Panc1 (cell line): ENCODE measurements at regions not wholly inside any gene's neighbourhood (a gene's known extent, or its start where the extent isn't known, plus 50 kb on each side); places are given as distances from the start of the nearest gene placed in this dataset.

Experiments
- POLR2AphosphoS5 ChIP-seq: IDR thresholded peaks from 2 replicates; pipeline ENCODE4 v1.6.1; 2012; ENCODE audit warnings: mild to moderate bottlenecking, low read depth, low read length, moderate library complexity
- TF ChIP-seq, protein P1 (sequence below): fragments of 450-650 bp; IDR thresholded peaks from 2 replicates; pipeline ENCODE4 v1.5.1; 2017; ENCODE audit warnings: mild to moderate bottlenecking

DNA sequence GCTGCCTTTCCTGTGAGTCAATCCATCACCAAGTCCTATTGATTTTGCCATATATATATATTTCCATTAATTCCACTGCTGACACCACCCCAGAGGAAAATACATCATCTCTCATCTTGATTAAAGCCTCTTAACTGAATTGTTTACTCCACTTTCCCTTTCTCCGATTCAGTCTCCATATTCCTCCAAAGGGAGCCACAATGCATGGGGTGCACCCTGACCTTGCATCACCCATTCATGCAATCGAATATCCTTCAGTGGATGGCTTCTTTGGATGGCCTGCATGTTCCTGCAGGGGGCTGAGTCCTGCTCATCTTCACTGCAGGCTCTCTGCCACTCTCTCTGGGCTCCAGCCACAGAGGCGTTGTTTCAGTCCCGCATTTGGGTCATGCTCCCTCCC lies 231.0 kb downstream of the SNX18 start:
- TF ChIP-seq, protein P1, sequence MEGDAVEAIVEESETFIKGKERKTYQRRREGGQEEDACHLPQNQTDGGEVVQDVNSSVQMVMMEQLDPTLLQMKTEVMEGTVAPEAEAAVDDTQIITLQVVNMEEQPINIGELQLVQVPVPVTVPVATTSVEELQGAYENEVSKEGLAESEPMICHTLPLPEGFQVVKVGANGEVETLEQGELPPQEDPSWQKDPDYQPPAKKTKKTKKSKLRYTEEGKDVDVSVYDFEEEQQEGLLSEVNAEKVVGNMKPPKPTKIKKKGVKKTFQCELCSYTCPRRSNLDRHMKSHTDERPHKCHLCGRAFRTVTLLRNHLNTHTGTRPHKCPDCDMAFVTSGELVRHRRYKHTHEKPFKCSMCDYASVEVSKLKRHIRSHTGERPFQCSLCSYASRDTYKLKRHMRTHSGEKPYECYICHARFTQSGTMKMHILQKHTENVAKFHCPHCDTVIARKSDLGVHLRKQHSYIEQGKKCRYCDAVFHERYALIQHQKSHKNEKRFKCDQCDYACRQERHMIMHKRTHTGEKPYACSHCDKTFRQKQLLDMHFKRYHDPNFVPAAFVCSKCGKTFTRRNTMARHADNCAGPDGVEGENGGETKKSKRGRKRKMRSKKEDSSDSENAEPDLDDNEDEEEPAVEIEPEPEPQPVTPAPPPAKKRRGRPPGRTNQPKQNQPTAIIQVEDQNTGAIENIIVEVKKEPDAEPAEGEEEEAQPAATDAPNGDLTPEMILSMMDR, result no peak
- no peak for TF ChIP-seq POLR2AphosphoS5
